Gastroesophageal sphincter (tissue), 3 donors: ENCODE measurements at regions not wholly inside any gene's neighbourhood (a gene's known extent, or its start where the extent isn't known, plus 50 kb on each side); places are given as distances from the start of the nearest gene placed in this dataset.

ENCODE experiments used
- POLR2A ChIP-seq, 2 donors: fragments of 450-650 bp; IDR thresholded peaks; one replicate each; pipeline ENCODE4 v1.6.1; 2017; ENCODE audit warnings: antibody characterized with exemption in 2 of 2, mild to moderate bottlenecking in 2 of 2, moderate library complexity in 1 of 2
- TF ChIP-seq, protein P1 (sequence below), 4 experiments: fragments of 200-600 bp in 2 of 4; fragments of 450-650 bp in 2 of 4; sonication (generic) in 1 of 4; IDR thresholded peaks; one replicate each; pipeline ENCODE4 v1.5.1; 2017 to 2019; ENCODE audit warnings: antibody characterized with exemption in 4 of 4, mild to moderate bottlenecking in 2 of 4, moderate library complexity in 2 of 4

GRCh38 chr1:60268451-60268850 is 194.9 kb upstream of the C1orf87 start:
- TF ChIP-seq, protein P1, sequence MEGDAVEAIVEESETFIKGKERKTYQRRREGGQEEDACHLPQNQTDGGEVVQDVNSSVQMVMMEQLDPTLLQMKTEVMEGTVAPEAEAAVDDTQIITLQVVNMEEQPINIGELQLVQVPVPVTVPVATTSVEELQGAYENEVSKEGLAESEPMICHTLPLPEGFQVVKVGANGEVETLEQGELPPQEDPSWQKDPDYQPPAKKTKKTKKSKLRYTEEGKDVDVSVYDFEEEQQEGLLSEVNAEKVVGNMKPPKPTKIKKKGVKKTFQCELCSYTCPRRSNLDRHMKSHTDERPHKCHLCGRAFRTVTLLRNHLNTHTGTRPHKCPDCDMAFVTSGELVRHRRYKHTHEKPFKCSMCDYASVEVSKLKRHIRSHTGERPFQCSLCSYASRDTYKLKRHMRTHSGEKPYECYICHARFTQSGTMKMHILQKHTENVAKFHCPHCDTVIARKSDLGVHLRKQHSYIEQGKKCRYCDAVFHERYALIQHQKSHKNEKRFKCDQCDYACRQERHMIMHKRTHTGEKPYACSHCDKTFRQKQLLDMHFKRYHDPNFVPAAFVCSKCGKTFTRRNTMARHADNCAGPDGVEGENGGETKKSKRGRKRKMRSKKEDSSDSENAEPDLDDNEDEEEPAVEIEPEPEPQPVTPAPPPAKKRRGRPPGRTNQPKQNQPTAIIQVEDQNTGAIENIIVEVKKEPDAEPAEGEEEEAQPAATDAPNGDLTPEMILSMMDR (IDR thresholded peaks at IDR 0.05) = no peak
- no peak for TF ChIP-seq POLR2A (IDR thresholded peaks at IDR 0.05)
